SK-N-SH treated with all-trans-retinoic acid at 6 μM for 48 hours (cell line): ENCODE measurements at regions not wholly inside any gene's neighbourhood (a gene's known extent, or its start where the extent isn't known, plus 50 kb on each side); places are given as distances from the start of the nearest gene placed in this dataset.

Experiments
- ARNTL ChIP-seq: fragments of 450-650 bp; formaldehyde crosslinking; IDR thresholded peaks from 2 replicates; pipeline ENCODE4 v1.5.0; 2020; ENCODE audit warnings: low read depth, mild to moderate bottlenecking, moderate library complexity, borderline replicate concordance
- BACH2 ChIP-seq: fragments of 250-450 bp; sonication (Bioruptor Pico); IDR thresholded peaks from 2 replicates; pipeline ENCODE4 v1.9.0; 2021; ENCODE audit warnings: mild to moderate bottlenecking, borderline replicate concordance
- CREB5 ChIP-seq: fragments of 250-450 bp; sonication (Bioruptor Pico); IDR thresholded peaks from 2 replicates; pipeline ENCODE4 v1.5.1; 2020; ENCODE audit warnings: low read depth, mild to moderate bottlenecking, moderate library complexity
- ESRRG ChIP-seq: fragments of 250-450 bp; sonication (Bioruptor Pico); IDR thresholded peaks from 2 replicates; pipeline ENCODE4 v1.6.1; 2021; ENCODE audit warnings: mild to moderate bottlenecking
- GLIS3 ChIP-seq: fragments of 250-450 bp; sonication (Bioruptor Pico); IDR thresholded peaks from 2 replicates; pipeline ENCODE4 v1.5.0; 2020; ENCODE audit warnings: mild to moderate bottlenecking, moderate library complexity
- PATZ1 ChIP-seq: fragments of 250-450 bp; sonication (Bioruptor Pico); IDR thresholded peaks from 2 replicates; pipeline ENCODE4 v1.8.0; 2020; ENCODE audit warnings: mild to moderate bottlenecking, moderate library complexity, borderline replicate concordance
- POU6F1 ChIP-seq: fragments of 250-450 bp; sonication (Bioruptor Pico); IDR thresholded peaks from 2 replicates; pipeline ENCODE4 v1.8.0; 2021; ENCODE audit warnings: low read depth, mild to moderate bottlenecking, moderate library complexity, borderline replicate concordance
- RARB ChIP-seq: fragments of 250-450 bp; sonication (Bioruptor Pico); IDR thresholded peaks from 2 replicates; pipeline ENCODE4 v1.8.0; 2021; ENCODE audit warnings: mild to moderate bottlenecking, moderate library complexity
- TSHZ2 ChIP-seq: fragments of 250-450 bp; sonication (Bioruptor Pico); IDR thresholded peaks from 2 replicates; pipeline ENCODE4 v1.5.0; 2020; ENCODE audit warnings: mild to moderate bottlenecking, moderate library complexity
- ZFP3 ChIP-seq: fragments of 250-450 bp; sonication (Bioruptor Pico); IDR thresholded peaks from 2 replicates; pipeline ENCODE4 v1.5.0; 2020; ENCODE audit warnings: mild to moderate bottlenecking, moderate library complexity
- ZNF565 ChIP-seq: fragments of 450-650 bp; formaldehyde crosslinking; conservative IDR thresholded peaks from 2 replicates; pipeline ENCODE4 v1.5.0; 2020; ENCODE audit warnings: low read depth, mild to moderate bottlenecking, moderate library complexity
- ZNF70 ChIP-seq: fragments of 450-650 bp; formaldehyde crosslinking; IDR thresholded peaks from 2 replicates; pipeline ENCODE4 v1.5.0; 2020; ENCODE audit warnings: mild to moderate bottlenecking, moderate library complexity

GRCh38 chr17:71656964-71657858 is 463.6 kb upstream of the SOX9 start:
- no peak for TF ChIP-seq POU6F1 (CRISPR knock-in tag)
- no peak for TF ChIP-seq CREB5 (CRISPR knock-in tag)
- no peak for TF ChIP-seq PATZ1
- TF ChIP-seq ZFP3: no peak
- TF ChIP-seq ESRRG (CRISPR knock-in tag): no peak
- no peak for TF ChIP-seq GLIS3 (CRISPR knock-in tag)
- no peak for TF ChIP-seq ZNF565 (CRISPR knock-in tag)
- TF ChIP-seq RARB (CRISPR knock-in tag): no peak
- TF ChIP-seq TSHZ2 (CRISPR knock-in tag): no peak
- no peak for TF ChIP-seq ZNF70 (CRISPR knock-in tag)
- TF ChIP-seq ARNTL: no peak
- no peak for TF ChIP-seq BACH2 (CRISPR knock-in tag)
